ENCODE measurements at regions not wholly inside any gene's neighbourhood (a gene's known extent, or its start where the extent isn't known, plus 50 kb on each side); places are given as distances from the start of the nearest gene placed in this dataset.

DNA sequence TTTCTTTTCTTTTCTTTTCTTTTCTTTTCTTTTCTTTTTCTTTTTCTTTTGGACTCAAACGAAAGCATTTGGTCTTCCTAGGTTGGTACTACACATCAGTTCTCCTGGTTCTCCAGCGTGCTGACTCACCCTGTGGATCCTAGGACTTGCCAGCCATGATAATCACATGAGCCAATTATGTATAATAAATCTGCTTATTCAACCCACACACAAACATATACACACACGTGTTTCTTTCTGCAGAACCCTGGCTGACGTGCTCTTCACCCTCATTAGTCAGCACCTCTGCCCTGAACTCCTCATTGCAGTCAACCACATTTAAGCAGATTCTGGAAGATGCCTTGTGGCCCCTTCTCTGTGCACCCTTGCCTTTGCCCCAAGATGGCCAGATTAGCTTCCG is 162.4 kb upstream of the MYT1L start:
- WGBS, 2 donors, result 75 to 82% methylated on average over 5 of the region's 5 CpGs
- TF ChIP-seq CTCF (IDR thresholded peaks at IDR 0.05) (no peak), POLR2A (IDR thresholded peaks at IDR 0.05) (no peak)
- H3K4me3 ChIP-seq (ENCODE audit: low read depth, poor library complexity, severe bottlenecking), result no peak overlapping the region
- DNase-seq (ENCODE audit: low spot score in 2 of 2), result no peak
- intact Hi-C loops (cut with DNase I; ENCODE audit: low total_unique reads), result no loop called here

- 69 to 70% methylated on average over 4 of the region's 4 CpGs for WGBS, 2 donors
- no peak overlapping the region for H3K4me3 ChIP-seq (ENCODE audit: low read depth, poor library complexity, severe bottlenecking)
- TF ChIP-seq CTCF (IDR thresholded peaks at IDR 0.05) (no peak), POLR2A (IDR thresholded peaks at IDR 0.05) (no peak)
- no peak for DNase-seq (ENCODE audit: low spot score in 2 of 2)
- intact Hi-C loops (cut with DNase I; ENCODE audit: low total_unique reads), result no loop called here
Measured at GRCh38 chr2:2492800-2493199, 161.7 kb upstream of the MYT1L start.

DNA sequence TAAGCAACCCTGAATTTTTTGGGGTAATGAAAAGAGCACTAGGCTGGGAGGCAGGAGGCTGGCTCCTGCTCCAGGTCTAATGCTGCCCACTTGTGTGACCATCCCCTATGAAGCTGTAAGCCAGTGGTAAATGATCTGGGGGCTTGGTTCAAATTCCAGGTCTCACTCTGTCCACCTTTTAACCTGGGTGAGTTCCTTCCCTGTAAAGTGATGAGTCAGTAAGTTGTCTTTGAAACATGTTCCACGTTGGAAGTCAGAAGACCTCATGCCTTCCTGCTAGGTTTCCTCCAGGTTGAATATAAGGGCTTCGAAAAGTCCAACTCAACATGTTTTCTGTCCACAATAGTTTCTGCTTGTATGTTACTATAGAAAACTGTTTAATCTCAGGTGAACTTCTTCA is 160.9 kb upstream of the MYT1L start:
- no peak for DNase-seq (ENCODE audit: low spot score in 2 of 2)
- H3K4me3 ChIP-seq (ENCODE audit: low read depth, poor library complexity, severe bottlenecking), result no peak overlapping the region
- no peak for TF ChIP-seq CTCF (IDR thresholded peaks at IDR 0.05)
- WGBS, 2 donors, result 78 to 81% methylated on average over 2 of the region's 2 CpGs
- intact Hi-C loops (cut with DNase I; ENCODE audit: low total_unique reads), result no loop called here

- intact Hi-C loops (cut with DNase I; ENCODE audit: low total_unique reads), result no loop called here
- no peak for DNase-seq (ENCODE audit: low spot score in 2 of 2)
- H3K4me3 ChIP-seq (ENCODE audit: low read depth, poor library complexity, severe bottlenecking), result no peak overlapping the region
- 82 to 85% methylated on average over 8 of the region's 8 CpGs for WGBS, 2 donors
- TF ChIP-seq CTCF (IDR thresholded peaks at IDR 0.05), result no peak
Measured at GRCh38 chr2:2484301-2484700, 153.2 kb upstream of the MYT1L start.

GRCh38 chr2:2482851-2483250 is 151.8 kb upstream of the MYT1L start:
- no peak for DNase-seq (ENCODE audit: low spot score in 2 of 2)
- H3K4me3 ChIP-seq (ENCODE audit: low read depth, poor library complexity, severe bottlenecking), result no peak overlapping the region
- no peak for TF ChIP-seq POLR2A (IDR thresholded peaks at IDR 0.05)
- TF ChIP-seq CTCF (IDR thresholded peaks at IDR 0.05), result no peak
- 68 to 81% methylated on average over 4 of the region's 4 CpGs for WGBS, 2 donors
- intact Hi-C loops (cut with DNase I; ENCODE audit: low total_unique reads), result no loop called here

DNA sequence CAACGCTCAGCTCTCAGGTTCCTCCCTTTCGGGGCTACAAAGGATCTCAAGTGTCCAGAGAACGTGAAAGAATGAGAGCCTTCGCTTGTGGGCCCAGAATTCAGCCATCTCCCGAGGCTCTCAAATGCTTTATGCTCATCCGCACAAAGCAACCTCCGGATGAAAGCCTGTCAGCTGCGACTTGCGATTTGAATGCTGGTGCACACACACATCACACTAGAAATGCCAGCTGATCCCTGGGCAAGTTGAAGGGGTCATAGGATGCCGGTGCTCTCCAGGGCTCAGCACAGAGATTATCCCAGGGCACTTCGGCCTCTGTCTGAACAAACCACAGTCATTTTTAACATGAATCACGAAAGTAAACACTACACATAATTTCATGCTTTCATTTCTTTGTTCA is 141.8 kb upstream of the MYT1L start:
- no peak for DNase-seq (ENCODE audit: low spot score in 2 of 2)
- 86 to 90% methylated on average over 12 of the region's 12 CpGs for WGBS, 2 donors
- intact Hi-C loops (cut with DNase I; ENCODE audit: low total_unique reads), result no loop called here
- no peak for TF ChIP-seq POLR2A (IDR thresholded peaks at IDR 0.05)
- no peak for TF ChIP-seq CTCF (IDR thresholded peaks at IDR 0.05)
- H3K4me3 ChIP-seq (ENCODE audit: low read depth, poor library complexity, severe bottlenecking), result no peak overlapping the region

Measured in lower leg skin (tissue), 4 donors.